ENCODE measurements at regions not wholly inside any gene's neighbourhood (a gene's known extent, or its start where the extent isn't known, plus 50 kb on each side); places are given as distances from the start of the nearest gene placed in this dataset.
"Not testable (repeated sequence)": the region's sequence is repeated elsewhere in the genome, so short reads cannot be mapped to it uniquely, and the experiment has no call there.

DNA sequence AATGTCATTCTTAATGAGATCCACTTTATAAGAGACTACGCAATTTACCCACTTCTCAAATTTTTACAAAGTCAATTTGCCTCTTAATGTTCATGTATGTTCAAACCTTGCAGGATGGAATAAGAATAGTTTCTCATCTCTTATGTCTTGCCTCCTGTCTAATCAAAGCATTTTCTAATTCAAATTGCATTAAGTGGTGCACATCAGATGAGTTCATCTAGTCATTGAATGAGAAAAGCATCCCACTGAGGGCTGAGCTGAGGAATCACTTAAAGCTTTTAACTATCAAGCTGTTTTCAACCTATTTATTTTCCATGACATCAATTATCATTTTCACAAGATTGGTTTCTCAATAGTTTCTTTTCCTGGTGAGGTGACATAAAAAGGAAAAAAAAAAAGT is 1964.0 kb downstream of the PCDH7 start:
- no peak for DNase-seq

DNA sequence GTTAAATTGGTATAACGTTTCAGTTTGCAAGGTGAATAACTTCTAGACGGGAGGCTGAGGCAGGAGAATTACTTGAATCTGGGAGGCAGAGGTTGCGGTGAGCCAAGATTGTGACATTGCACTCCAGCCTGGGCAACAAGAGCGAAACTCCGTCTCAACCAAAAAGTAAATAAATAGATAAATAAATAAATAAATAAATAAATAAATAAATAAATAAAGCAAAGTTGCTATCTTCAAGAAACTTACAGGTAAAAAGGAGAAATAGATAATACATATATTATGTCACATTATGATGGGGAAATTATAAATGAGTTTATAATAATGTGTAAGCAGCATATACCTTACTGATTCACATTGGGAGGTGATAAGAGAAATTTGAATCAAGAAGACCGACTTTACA is 1966.0 kb downstream of the PCDH7 start:
- no peak for DNase-seq

DNA sequence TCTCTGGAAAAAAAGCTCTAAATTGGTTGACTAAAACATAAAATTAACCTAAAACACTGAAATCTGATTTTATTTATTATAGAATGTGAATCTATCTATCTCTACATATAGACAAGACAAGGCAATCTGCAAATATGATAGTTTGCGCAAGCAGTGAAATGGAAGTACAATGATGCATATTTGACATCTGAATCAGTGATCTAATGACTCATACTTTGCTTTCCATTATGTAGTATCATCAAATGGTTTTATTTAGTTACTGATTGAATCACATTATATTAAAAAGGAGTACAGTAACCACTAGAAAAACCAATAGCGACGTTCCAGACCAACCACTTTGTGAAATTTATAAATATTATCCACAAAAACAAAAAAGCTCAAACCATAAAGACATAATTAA is 1969.3 kb downstream of the PCDH7 start:
- DNase-seq = no peak

- DNase-seq = no peak
These were observed 1977.2 kb downstream of the PCDH7 start for GRCh38 chr4:32697281-32697814.

DNA sequence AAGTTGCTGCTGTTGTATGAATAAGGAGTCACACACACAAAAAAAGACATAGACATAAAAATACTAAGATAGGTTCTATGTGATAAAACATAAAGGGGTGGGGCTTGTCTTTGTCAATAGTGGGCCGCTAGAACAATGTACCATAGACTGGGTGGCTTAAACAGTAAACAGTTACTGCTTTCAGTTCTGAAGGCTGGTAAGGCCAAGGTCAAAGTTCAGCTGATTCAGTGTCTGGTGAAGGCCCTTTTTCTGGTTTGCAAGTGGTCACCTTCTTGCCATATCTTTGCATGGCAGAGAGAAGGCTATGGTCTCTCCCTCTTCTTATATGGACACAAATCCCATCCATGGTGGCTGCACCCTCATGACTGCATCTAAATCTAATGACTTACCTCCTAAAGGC is 1980.7 kb downstream of the PCDH7 start:
- no peak for DNase-seq

DNA sequence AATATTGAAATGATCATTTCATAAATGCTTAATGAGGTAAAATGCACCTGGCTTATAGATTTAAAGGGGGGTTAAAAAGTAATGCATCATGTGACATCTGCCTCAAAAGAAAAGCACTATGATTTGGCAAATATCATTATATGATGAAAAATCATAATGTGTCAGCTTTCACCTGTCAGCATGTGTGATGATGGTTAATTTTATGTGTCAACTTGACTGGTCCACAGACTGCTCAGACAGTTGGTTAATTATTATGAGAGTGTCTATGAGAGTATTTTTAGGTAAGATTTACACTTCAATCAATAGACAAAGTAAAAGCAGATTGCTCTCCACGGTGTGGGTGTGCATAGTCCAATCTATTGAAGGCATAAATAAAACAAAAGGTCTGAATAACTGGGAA is 1986.7 kb downstream of the PCDH7 start:
- DNase-seq = no peak

DNA sequence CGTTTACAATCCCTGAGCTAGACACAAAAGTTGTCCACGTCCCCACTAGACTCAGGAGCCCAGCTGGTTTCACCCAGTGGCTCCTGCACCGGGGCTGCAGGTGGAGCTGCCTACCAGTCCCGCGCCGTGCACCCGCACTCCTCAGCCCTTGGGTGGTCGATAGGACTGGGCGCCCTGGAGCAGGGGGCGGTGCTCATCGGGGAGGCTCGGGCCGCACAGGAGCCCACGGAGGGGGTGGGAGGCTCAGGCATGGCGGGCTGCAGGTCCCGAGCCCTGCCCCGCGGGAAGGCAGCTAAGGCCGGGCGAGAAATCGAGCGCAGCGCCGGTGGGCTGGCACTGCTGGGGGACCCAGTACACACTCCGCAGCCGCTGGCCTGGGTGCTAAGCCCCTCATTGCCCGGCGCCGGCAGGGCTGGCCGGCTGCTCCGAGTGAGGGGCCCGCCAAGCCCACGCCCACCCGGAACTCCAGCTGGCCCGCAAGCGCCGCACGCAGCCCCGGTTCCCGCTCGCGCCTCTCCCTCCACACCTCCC is 1996.0 kb downstream of the PCDH7 start:
- DNase-seq = not testable (repeated sequence)

DNA sequence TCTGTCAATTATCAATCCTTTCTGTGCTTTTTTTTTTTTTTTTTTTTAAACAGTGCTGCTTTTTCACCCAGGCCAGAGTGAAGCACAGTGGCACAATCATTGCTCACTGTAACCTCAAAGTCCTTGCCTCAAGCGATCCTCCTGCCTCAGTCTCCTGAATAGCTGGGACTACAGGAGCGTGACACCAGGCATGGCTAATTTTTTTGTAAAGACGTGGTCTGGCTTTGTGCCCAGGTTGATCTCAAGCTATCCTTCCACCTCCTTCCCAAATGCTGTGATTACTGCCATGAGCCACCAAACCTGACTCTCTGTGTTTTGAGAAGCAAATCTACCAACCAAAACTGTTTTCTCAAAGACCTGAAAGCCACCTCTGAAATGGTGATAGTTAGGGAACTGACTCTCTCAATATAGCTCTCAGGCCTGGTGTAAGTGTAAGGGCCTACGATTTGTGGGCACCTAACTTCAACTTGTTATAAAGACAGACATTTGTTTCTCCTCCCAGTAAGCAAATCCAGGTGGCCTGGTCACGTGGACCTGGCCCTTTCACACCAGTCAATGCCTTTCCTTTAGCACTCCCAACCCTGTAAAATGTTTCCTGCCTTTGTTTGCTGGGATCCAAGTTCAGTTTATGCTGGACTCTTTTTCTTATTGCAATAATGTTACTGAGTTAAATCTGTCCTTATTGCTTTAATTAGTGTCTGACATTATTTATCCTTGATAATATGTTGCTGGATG is 2015.9 kb downstream of the PCDH7 start:
- DNase-seq = no peak

DNA sequence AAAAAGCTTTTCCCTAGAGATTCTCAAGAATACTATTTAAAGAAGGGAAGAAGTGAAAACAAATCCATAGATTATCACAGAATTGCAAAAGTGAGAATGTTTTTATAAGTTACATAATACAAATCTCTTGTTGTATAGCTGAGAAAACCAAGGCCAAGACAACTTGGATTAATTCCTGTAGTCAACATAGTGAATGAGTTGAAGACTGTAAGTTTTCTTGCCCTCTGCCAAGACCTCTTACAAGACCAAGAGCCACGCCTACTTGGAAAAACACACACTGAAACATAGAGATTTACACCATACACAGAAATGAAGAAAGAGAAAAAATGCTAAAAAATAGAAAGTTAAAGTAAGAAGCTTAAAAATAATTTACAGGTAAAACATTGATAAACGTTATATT is 2024.0 kb downstream of the PCDH7 start:
- no peak for DNase-seq

- no peak for DNase-seq
These were observed 2025.2 kb downstream of the PCDH7 start for GRCh38 chr4:32745351-32745750.

- no peak for DNase-seq
These were observed 2027.9 kb downstream of the PCDH7 start for GRCh38 chr4:32748061-32748460.

DNA sequence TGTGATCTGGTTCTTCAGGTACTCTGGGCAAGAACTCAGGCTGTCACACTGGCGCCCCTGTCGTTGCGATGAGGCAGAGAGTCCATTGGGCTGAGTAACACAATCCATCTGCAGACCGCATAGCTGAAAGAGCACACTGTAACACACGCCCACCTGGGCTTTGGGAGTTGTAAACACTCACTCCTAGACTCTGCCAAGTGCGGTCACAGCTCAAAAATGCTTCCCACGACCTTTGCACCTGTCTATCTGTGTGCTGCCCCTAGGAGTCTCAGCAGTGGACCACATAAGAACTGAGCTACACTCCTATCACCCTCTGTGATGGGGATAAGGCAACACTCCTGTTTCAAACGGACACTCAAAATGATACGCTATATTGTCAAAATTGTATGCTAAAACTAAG is 2028.3 kb downstream of the PCDH7 start:
- DNase-seq = no peak

DNA sequence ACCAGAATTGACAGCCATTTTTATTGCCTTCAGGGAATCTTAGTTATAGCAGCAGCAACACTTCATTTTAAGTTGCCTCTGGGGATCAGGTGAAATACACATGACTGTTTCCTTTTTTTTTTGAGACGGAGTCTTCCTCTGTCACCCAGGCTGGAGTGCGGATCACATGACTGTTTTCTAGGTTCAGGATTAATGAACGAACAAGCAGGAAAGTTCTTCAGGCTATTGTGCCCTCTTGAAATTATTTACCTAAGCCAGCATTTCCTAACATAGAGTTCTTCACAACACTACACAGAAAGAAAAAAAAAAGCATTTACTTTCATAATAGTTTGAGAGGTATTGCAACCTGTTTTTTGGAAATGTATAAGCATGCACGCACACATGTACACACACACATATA is 2032.8 kb downstream of the PCDH7 start:
- DNase-seq = no peak

DNA sequence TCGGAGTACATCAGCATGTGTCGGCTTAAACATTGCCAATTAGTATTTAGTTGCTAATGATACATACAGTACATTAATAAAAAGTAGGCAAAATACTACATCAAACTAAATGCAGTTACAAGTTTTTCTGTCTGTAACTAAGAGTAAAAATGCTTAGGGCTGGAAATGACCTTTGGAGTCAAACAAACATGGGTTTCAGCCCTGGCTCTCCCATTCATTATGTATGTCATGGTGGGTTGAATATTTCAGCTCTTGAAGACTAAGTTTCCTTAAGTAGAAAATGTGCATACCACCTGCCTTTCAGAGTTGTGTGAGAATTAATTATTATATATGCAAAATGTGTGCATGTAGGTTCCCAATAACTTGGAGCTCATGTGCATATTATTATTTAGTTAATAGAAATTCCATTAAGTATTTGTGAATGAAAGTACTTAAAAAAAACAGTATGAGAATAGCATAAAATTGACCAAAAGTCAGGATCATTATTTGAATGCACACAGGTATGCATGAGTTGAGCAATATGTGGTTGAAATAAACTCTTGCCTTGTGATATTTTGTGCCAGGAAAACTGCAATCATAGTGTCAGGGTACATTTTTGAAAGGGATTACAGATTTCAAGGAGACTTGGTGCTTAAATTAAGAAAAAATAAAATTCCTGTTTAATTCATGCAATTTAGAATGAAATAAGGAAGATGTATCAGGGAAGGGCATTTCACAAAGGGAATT is 2048.7 kb downstream of the PCDH7 start:
- DNase-seq = no peak

DNA sequence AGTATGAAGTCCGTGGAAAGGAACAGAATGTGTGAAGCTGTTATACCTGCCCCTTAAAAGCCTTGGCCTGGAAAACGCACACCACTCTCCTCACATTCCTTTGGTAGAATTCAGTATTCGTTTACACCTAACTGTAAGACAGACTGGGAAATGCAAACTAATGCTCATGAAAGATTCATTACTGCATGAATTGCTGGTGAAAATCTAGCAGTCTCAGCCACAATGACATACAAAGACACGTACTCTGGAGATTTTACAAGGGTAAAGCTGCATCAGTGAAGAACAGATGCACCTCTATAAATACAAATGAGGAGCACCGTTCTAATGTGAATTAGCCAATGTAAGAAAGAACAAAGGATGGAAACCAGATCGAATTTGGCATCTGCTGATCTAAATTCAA is 2051.3 kb downstream of the PCDH7 start:
- no peak for DNase-seq

DNA sequence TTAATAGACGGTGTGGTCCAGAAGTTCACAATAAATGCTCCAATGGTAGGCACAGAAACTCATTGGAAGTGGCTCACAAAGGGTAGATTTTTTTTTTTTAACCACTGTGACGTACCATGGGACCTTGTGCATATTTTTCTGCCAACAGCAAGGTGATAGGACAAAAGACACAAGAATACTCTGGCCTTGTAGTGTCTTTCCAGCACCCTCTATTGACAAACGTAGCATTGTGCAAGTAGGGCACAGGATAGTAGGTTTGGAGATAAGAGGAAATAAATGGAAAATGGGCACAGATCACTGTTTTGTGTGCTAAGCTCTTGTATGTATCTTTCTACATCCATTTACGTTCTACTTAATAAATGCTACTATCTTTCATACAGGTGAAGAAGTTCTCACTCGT is 2054.9 kb downstream of the PCDH7 start:
- DNase-seq = no peak

DNA sequence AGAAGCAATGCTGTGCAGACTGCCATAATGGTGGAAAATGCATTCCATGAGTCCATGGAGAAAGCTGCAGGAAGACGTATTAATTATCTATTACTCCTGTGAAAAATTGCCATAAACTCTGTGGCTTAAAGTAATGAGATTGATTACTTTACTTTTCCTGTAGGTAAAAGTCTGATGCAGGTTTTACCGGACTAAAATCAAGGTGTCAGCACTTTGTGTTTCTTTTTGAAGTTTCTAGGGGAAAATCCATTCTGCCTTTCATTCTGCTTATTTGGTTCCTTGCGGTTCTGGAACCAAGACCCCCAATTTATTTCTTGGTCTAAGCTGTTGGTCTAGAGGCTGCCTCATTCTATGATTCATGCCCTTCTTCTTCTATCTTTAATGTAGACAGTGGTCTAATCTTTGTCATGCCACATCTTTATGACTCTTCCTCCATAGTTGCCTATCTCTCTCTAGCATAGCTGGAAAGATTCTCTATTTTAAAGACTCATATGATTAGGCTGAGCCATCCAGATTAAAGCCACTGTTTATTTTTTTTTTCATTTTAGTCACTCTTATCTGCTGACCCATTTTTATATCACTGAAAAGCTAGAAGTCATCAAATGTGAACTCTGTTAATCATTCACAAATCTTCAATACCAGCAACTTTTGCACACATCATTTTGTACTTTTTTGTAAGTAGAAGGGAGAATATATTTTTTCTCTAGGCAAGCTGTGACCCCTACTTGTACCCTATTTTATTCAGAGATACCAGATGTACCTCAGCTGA is 2056.4 kb downstream of the PCDH7 start:
- DNase-seq = no peak

DNA sequence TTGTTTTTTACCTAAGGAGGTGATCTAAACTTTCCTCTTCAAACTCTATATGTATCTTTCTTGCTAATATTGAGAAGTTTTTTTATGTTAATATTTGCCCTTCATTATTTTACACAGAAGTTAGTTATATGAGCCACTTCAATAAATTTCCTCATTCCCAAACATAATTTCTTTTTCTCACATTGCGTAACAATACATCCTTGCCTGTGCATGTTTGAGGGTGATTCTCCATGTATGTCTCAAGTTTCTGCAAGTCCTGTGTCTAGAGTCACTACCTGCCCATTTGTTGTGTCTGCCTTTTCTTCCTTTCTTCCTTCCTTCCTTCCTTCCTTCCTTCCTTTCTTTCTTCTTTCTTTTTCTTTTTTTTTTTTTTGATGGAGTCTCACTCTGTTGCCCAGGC is 2057.9 kb downstream of the PCDH7 start:
- no peak for DNase-seq

DNA sequence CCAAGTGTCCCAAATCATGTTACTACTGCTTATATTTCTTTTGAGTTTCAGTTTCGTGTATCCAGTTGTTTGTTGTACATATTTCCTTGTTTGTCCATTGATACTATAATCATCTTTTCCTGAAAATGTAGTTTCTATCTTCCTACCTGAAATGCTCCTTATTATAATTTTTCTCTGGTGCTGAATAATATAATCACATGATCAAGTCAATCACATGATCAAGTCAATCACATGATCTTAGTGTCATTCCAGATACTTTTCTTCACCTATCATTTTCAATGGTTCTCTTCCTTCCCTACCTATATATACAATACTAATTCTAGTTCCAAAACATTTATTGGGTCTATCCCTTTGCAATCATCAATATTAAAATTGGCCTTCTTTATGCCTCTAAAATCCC is 2058.8 kb downstream of the PCDH7 start:
- DNase-seq = no peak

GRCh38 chr4:32789026-32789608 is 2068.9 kb downstream of the PCDH7 start:
- no peak for DNase-seq

DNA sequence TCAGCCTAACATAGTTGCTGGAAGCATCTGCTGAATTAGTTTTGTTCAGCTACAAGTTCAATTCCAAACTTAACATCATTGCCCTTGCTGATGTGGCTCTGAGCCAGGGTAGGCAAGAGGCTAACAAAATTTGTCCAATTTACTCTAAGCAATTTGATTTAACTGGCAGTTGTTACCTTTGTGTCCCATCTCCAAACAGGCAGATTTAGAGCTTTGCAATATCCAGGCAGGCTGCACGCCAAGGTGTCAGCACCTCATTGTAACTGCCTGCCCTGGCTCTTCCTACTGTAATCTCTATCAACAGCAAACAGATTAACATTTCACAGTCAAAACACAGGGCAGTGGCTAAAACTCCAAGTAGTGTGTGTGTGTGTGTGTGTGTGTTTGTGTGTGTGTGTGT is 2070.6 kb downstream of the PCDH7 start:
- no peak for DNase-seq

DNA sequence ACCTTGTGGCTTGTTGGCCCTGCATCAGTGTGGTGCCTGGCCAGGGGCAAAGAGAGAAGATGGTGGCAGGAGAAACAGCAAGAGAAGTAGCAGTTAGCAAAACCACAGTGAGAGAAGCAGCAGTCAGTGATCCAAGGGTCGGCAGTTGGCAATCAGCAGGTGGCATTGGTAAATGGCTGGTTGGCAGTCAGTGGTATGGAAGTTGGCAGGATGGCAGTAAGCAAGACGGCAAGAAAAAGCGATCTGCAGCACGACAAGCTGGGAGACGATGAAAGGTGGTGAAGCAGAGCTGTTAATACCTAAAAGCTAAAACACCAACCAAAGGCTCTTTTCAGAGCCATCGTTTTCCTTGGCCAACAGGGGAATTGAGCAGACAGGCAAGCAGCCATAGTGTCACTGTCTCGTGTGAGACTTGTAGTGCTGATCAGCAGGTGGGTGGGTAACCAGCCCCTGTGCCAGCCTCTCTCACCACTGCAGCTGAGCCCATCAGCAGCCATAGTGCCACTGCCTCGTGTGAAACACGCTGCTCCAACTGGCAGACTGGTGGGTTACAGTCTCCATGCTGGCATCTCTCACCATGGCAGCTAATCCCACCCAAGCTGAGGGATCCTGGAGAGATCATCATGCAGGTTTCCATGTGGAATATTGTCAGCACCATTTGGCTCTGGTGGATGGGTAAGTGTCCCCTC is 2078.4 kb downstream of the PCDH7 start:
- DNase-seq = no peak

Measured in NK-92 treated with Interleukin-12 subunit alpha and Interleukin-12 subunit beta, amount 100 ng/mL, for 24 hours (cell line).